ENCODE measurements at regions not wholly inside any gene's neighbourhood (a gene's known extent, or its start where the extent isn't known, plus 50 kb on each side); places are given as distances from the start of the nearest gene placed in this dataset.

- no peaks in the 10 kb centered on the region for H3K36me3 ChIP-seq (ENCODE audit: insufficient read depth, low read length)
- no peaks in the 10 kb centered on the region for H3K27me3 ChIP-seq (ENCODE audit: insufficient read depth, low read length)
- H3K27ac Mint-ChIP-seq, result peak overlapping the region in 1 of 7 donors; percentile 6
- no peaks in the 10 kb centered on the region for H3K27me3 Mint-ChIP-seq
- no peaks in the 10 kb centered on the region for H3K4me1 ChIP-seq (ENCODE audit: insufficient read depth, low read length)
- H3K9me3 ChIP-seq (ENCODE audit: control insufficient read depth in 1 of 2, low read length in 2 of 2), result no peaks in the 10 kb centered on the region
- ChIA-PET POLR2A (ENCODE audit: partially characterized antibody) (no interaction called here), CTCF (ENCODE audit: partially characterized antibody) (no interaction called here)
- intact Hi-C loops (cut with micrococcal nuclease), result no loop called here
- H3K9me3 Mint-ChIP-seq, result peaks cover 0 to 5% (median under 1%) of the 10 kb centered on the region in 8 donors
- no peak overlapping the region for H3K4me3 Mint-ChIP-seq
- no peaks in the 10 kb centered on the region for H3K4me1 Mint-ChIP-seq
- no peak overlapping the region for H3K27ac ChIP-seq (ENCODE audit: low read depth, low read length)
- DNase-seq, result no peak
- H3K36me3 Mint-ChIP-seq, result no peaks in the 10 kb centered on the region
- no peak overlapping the region for H3K4me3 ChIP-seq (ENCODE audit: low read length in 2 of 2)
Measured at GRCh38 chr19:28843761-28844492, 369.0 kb downstream of the UQCRFS1 start.

GRCh38 chr19:28841531-28841930 lies 371.4 kb downstream of the UQCRFS1 start:
- ChIA-PET POLR2A (ENCODE audit: partially characterized antibody) (no interaction called here), CTCF (ENCODE audit: partially characterized antibody) (no interaction called here)
- no peak overlapping the region for H3K27ac ChIP-seq (ENCODE audit: low read depth, low read length)
- no peaks in the 10 kb centered on the region for H3K4me1 Mint-ChIP-seq
- H3K27ac Mint-ChIP-seq, result no peak overlapping the region
- H3K4me3 ChIP-seq (ENCODE audit: low read length in 2 of 2), result no peak overlapping the region
- no peaks in the 10 kb centered on the region for H3K27me3 ChIP-seq (ENCODE audit: insufficient read depth, low read length)
- H3K4me1 ChIP-seq (ENCODE audit: insufficient read depth, low read length), result no peaks in the 10 kb centered on the region
- DNase-seq, result no peak
- no peaks in the 10 kb centered on the region for H3K36me3 Mint-ChIP-seq
- intact Hi-C loops (cut with micrococcal nuclease), result no loop called here
- no peaks in the 10 kb centered on the region for H3K27me3 Mint-ChIP-seq
- peaks cover 0 to 5% (median 0%) of the 10 kb centered on the region in 8 donors for H3K9me3 Mint-ChIP-seq
- H3K9me3 ChIP-seq (ENCODE audit: control insufficient read depth in 1 of 2, low read length in 2 of 2), result no peaks in the 10 kb centered on the region
- no peaks in the 10 kb centered on the region for H3K36me3 ChIP-seq (ENCODE audit: insufficient read depth, low read length)
- no peak overlapping the region for H3K4me3 Mint-ChIP-seq

- no peak for DNase-seq
- H3K27ac Mint-ChIP-seq, result no peak overlapping the region
- ChIA-PET CTCF (ENCODE audit: partially characterized antibody) (no interaction called here), POLR2A (ENCODE audit: partially characterized antibody) (no interaction called here)
- no peaks in the 10 kb centered on the region for H3K4me1 Mint-ChIP-seq
- peaks cover 0 to 5% (median 0%) of the 10 kb centered on the region in 8 donors for H3K9me3 Mint-ChIP-seq
- intact Hi-C loops (cut with micrococcal nuclease), result no loop called here
- Histone ChIP-seq H3K9me3 (ENCODE audit: control insufficient read depth in 1 of 2, low read length in 2 of 2) (no peaks in the 10 kb centered on the region), H3K4me1 (ENCODE audit: insufficient read depth, low read length) (no peaks in the 10 kb centered on the region), H3K27me3 (ENCODE audit: insufficient read depth, low read length) (no peaks in the 10 kb centered on the region), H3K4me3 (ENCODE audit: low read length in 2 of 2) (no peak overlapping the region), H3K36me3 (ENCODE audit: insufficient read depth, low read length) (no peaks in the 10 kb centered on the region), H3K27ac (ENCODE audit: low read depth, low read length) (no peak overlapping the region)
- no peak overlapping the region for H3K4me3 Mint-ChIP-seq
- no peaks in the 10 kb centered on the region for H3K27me3 Mint-ChIP-seq
- no peaks in the 10 kb centered on the region for H3K36me3 Mint-ChIP-seq
Measured at GRCh38 chr19:28840891-28841290, 372.1 kb downstream of the UQCRFS1 start.

- DNase-seq, result no peak
- CTCF ChIA-PET (ENCODE audit: partially characterized antibody), result no interaction called here
- Histone ChIP-seq H3K36me3 (ENCODE audit: insufficient read depth, low read length) (no peaks in the 10 kb centered on the region), H3K9me3 (ENCODE audit: control insufficient read depth in 1 of 2, low read length in 2 of 2) (no peaks in the 10 kb centered on the region), H3K27ac (ENCODE audit: low read depth, low read length) (no peak overlapping the region), H3K4me3 (ENCODE audit: low read length in 2 of 2) (no peak overlapping the region), H3K27me3 (ENCODE audit: insufficient read depth, low read length) (no peaks in the 10 kb centered on the region), H3K4me1 (ENCODE audit: insufficient read depth, low read length) (no peaks in the 10 kb centered on the region)
- POLR2A ChIA-PET (ENCODE audit: partially characterized antibody), result no interaction called here
- no peak overlapping the region for H3K4me3 Mint-ChIP-seq
- intact Hi-C loops (cut with micrococcal nuclease), result no loop called here
- H3K4me1 Mint-ChIP-seq, result no peaks in the 10 kb centered on the region
- no peaks in the 10 kb centered on the region for H3K36me3 Mint-ChIP-seq
- peaks cover 0 to 5% (median 0%) of the 10 kb centered on the region in 8 donors for H3K9me3 Mint-ChIP-seq
- H3K27me3 Mint-ChIP-seq, result no peaks in the 10 kb centered on the region
- H3K27ac Mint-ChIP-seq, result no peak overlapping the region
Measured at GRCh38 chr19:28839455-28839854, 373.5 kb downstream of the UQCRFS1 start.

GRCh38 chr19:28838909-28839308 lies 374.0 kb downstream of the UQCRFS1 start:
- H3K9me3 ChIP-seq (ENCODE audit: control insufficient read depth in 1 of 2, low read length in 2 of 2), result no peaks in the 10 kb centered on the region
- Mint-ChIP-seq H3K4me1 (no peaks in the 10 kb centered on the region), H3K4me3 (no peak overlapping the region), H3K27me3 (no peaks in the 10 kb centered on the region), H3K36me3 (no peaks in the 10 kb centered on the region), H3K27ac (no peak overlapping the region), H3K9me3 (peaks cover 0 to 5% (median 0%) of the 10 kb centered on the region in 8 donors)
- intact Hi-C loops (cut with micrococcal nuclease), result no loop called here
- DNase-seq, result no peak
- no peaks in the 10 kb centered on the region for H3K4me1 ChIP-seq (ENCODE audit: insufficient read depth, low read length)
- CTCF ChIA-PET (ENCODE audit: partially characterized antibody), result no interaction called here
- H3K4me3 ChIP-seq (ENCODE audit: low read length in 2 of 2), result no peak overlapping the region
- no peaks in the 10 kb centered on the region for H3K27me3 ChIP-seq (ENCODE audit: insufficient read depth, low read length)
- H3K36me3 ChIP-seq (ENCODE audit: insufficient read depth, low read length), result no peaks in the 10 kb centered on the region
- no peak overlapping the region for H3K27ac ChIP-seq (ENCODE audit: low read depth, low read length)
- POLR2A ChIA-PET (ENCODE audit: partially characterized antibody), result no interaction called here

GRCh38 chr19:28836421-28836820 lies 376.5 kb downstream of the UQCRFS1 start:
- Mint-ChIP-seq H3K4me1 (no peaks in the 10 kb centered on the region), H3K27me3 (no peaks in the 10 kb centered on the region), H3K4me3 (no peak overlapping the region), H3K36me3 (no peaks in the 10 kb centered on the region), H3K27ac (no peak overlapping the region), H3K9me3 (peaks cover 0 to 1% (median 0%) of the 10 kb centered on the region in 8 donors)
- CTCF ChIA-PET (ENCODE audit: partially characterized antibody), result no interaction called here
- H3K4me1 ChIP-seq (ENCODE audit: insufficient read depth, low read length), result no peaks in the 10 kb centered on the region
- H3K27ac ChIP-seq (ENCODE audit: low read depth, low read length), result no peak overlapping the region
- DNase-seq, result no peak
- POLR2A ChIA-PET (ENCODE audit: partially characterized antibody), result no interaction called here
- no peaks in the 10 kb centered on the region for H3K9me3 ChIP-seq (ENCODE audit: control insufficient read depth in 1 of 2, low read length in 2 of 2)
- no peak overlapping the region for H3K4me3 ChIP-seq (ENCODE audit: low read length in 2 of 2)
- H3K36me3 ChIP-seq (ENCODE audit: insufficient read depth, low read length), result no peaks in the 10 kb centered on the region
- intact Hi-C loops (cut with micrococcal nuclease), result no loop called here
- no peaks in the 10 kb centered on the region for H3K27me3 ChIP-seq (ENCODE audit: insufficient read depth, low read length)

- Histone ChIP-seq H3K4me3 (ENCODE audit: low read length in 2 of 2) (no peak overlapping the region), H3K9me3 (ENCODE audit: control insufficient read depth in 1 of 2, low read length in 2 of 2) (no peaks in the 10 kb centered on the region), H3K36me3 (ENCODE audit: insufficient read depth, low read length) (no peaks in the 10 kb centered on the region), H3K27ac (ENCODE audit: low read depth, low read length) (no peak overlapping the region), H3K4me1 (ENCODE audit: insufficient read depth, low read length) (no peaks in the 10 kb centered on the region), H3K27me3 (ENCODE audit: insufficient read depth, low read length) (no peaks in the 10 kb centered on the region)
- ChIA-PET CTCF (ENCODE audit: partially characterized antibody) (no interaction called here), POLR2A (ENCODE audit: partially characterized antibody) (no interaction called here)
- intact Hi-C loops (cut with micrococcal nuclease), result no loop called here
- H3K4me1 Mint-ChIP-seq, result no peaks in the 10 kb centered on the region
- DNase-seq, result no peak
- H3K27ac Mint-ChIP-seq, result no peak overlapping the region
- H3K4me3 Mint-ChIP-seq, result no peak overlapping the region
- H3K9me3 Mint-ChIP-seq, result peaks cover 0 to 8% (median 0%) of the 10 kb centered on the region in 8 donors
- no peaks in the 10 kb centered on the region for H3K27me3 Mint-ChIP-seq
- H3K36me3 Mint-ChIP-seq, result no peaks in the 10 kb centered on the region
Measured at GRCh38 chr19:28834996-28835395, 378.0 kb downstream of the UQCRFS1 start.

- H3K27ac Mint-ChIP-seq, result no peak overlapping the region
- H3K4me1 ChIP-seq (ENCODE audit: insufficient read depth, low read length), result no peaks in the 10 kb centered on the region
- no peak overlapping the region for H3K4me3 Mint-ChIP-seq
- intact Hi-C loops (cut with micrococcal nuclease), result no loop called here
- no peaks in the 10 kb centered on the region for H3K36me3 Mint-ChIP-seq
- no peaks in the 10 kb centered on the region for H3K9me3 ChIP-seq (ENCODE audit: control insufficient read depth in 1 of 2, low read length in 2 of 2)
- H3K36me3 ChIP-seq (ENCODE audit: insufficient read depth, low read length), result no peaks in the 10 kb centered on the region
- H3K27me3 Mint-ChIP-seq, result no peaks in the 10 kb centered on the region
- H3K4me1 Mint-ChIP-seq, result no peaks in the 10 kb centered on the region
- ChIA-PET CTCF (ENCODE audit: partially characterized antibody) (no interaction called here), POLR2A (ENCODE audit: partially characterized antibody) (no interaction called here)
- peaks cover 0 to 8% (median 0%) of the 10 kb centered on the region in 8 donors for H3K9me3 Mint-ChIP-seq
- no peak for DNase-seq
- no peak overlapping the region for H3K27ac ChIP-seq (ENCODE audit: low read depth, low read length)
- H3K4me3 ChIP-seq (ENCODE audit: low read length in 2 of 2), result no peak overlapping the region
- no peaks in the 10 kb centered on the region for H3K27me3 ChIP-seq (ENCODE audit: insufficient read depth, low read length)
Measured at GRCh38 chr19:28831462-28831861, 381.5 kb downstream of the UQCRFS1 start.
